HL-60 (cell line): ENCODE measurements at regions not wholly inside any gene's neighbourhood (a gene's known extent, or its start where the extent isn't known, plus 50 kb on each side); places are given as distances from the start of the nearest gene placed in this dataset.

ENCODE experiments used
- POLR2AphosphoS5 ChIP-seq: IDR thresholded peaks from 2 replicates; pipeline ENCODE4 v1.6.1; 2012; ENCODE audit warnings: low read depth
- TF ChIP-seq, protein P1 (sequence below): IDR thresholded peaks from one replicate; pipeline ENCODE4 v1.5.1; 2011; ENCODE audit warnings: low read length, control low read depth, inconsistent platforms; ENCODE audit not compliant: insufficient read depth
- TF ChIP-seq, protein P2 (sequence below): IDR thresholded peaks from 2 replicates; pipeline ENCODE4 v1.6.1; 2012; ENCODE audit warnings: low read depth; ENCODE audit not compliant: insufficient replicate concordance

DNA sequence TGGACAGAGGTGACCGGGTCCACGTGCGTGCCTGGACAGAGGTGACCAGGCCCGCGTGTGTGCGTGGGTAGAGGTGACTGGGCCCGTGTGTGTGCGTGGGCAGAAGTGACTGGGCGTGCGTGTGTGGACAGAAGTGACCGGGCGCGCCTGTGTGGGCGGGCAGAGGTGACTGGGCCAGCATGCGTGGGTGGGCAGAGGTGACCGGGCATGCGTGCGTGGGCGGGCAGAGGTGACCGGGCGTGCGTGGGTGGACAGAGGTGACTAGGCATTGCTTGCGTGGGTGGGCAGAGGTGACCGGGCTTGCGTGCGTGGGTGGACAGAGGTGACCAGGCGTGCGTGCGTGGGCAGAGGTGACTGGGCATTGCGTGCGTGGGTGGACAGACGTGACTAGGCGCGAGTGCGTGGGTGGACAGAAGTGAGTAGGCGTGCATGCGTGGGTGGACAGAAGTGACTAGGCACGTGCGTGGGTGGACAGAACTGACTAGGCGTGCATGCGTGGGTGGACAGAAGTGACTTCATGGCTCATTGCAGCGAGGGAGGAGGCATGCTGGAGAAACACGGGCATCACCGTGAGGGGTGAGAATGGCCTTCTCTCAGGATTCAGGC is 254.1 kb upstream of the IRX4 start:
- TF ChIP-seq, protein P1, sequence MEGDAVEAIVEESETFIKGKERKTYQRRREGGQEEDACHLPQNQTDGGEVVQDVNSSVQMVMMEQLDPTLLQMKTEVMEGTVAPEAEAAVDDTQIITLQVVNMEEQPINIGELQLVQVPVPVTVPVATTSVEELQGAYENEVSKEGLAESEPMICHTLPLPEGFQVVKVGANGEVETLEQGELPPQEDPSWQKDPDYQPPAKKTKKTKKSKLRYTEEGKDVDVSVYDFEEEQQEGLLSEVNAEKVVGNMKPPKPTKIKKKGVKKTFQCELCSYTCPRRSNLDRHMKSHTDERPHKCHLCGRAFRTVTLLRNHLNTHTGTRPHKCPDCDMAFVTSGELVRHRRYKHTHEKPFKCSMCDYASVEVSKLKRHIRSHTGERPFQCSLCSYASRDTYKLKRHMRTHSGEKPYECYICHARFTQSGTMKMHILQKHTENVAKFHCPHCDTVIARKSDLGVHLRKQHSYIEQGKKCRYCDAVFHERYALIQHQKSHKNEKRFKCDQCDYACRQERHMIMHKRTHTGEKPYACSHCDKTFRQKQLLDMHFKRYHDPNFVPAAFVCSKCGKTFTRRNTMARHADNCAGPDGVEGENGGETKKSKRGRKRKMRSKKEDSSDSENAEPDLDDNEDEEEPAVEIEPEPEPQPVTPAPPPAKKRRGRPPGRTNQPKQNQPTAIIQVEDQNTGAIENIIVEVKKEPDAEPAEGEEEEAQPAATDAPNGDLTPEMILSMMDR: no peak
- no peak for TF ChIP-seq POLR2AphosphoS5
- TF ChIP-seq, protein P2, sequence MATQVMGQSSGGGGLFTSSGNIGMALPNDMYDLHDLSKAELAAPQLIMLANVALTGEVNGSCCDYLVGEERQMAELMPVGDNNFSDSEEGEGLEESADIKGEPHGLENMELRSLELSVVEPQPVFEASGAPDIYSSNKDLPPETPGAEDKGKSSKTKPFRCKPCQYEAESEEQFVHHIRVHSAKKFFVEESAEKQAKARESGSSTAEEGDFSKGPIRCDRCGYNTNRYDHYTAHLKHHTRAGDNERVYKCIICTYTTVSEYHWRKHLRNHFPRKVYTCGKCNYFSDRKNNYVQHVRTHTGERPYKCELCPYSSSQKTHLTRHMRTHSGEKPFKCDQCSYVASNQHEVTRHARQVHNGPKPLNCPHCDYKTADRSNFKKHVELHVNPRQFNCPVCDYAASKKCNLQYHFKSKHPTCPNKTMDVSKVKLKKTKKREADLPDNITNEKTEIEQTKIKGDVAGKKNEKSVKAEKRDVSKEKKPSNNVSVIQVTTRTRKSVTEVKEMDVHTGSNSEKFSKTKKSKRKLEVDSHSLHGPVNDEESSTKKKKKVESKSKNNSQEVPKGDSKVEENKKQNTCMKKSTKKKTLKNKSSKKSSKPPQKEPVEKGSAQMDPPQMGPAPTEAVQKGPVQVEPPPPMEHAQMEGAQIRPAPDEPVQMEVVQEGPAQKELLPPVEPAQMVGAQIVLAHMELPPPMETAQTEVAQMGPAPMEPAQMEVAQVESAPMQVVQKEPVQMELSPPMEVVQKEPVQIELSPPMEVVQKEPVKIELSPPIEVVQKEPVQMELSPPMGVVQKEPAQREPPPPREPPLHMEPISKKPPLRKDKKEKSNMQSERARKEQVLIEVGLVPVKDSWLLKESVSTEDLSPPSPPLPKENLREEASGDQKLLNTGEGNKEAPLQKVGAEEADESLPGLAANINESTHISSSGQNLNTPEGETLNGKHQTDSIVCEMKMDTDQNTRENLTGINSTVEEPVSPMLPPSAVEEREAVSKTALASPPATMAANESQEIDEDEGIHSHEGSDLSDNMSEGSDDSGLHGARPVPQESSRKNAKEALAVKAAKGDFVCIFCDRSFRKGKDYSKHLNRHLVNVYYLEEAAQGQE: no peak
